A673 (cell line): ENCODE measurements at regions not wholly inside any gene's neighbourhood (a gene's known extent, or its start where the extent isn't known, plus 50 kb on each side); places are given as distances from the start of the nearest gene placed in this dataset.

ENCODE experiments used
- EZH2 ChIP-seq: fragments of 200-600 bp; sonication (generic); IDR thresholded peaks from 2 replicates; pipeline ENCODE4 v1.6.1; 2017; ENCODE audit warnings: borderline replicate concordance, low read depth, mild to moderate bottlenecking, mixed read lengths, antibody characterized with exemption, low read length; ENCODE audit not compliant: poor library complexity, severe bottlenecking
- TF ChIP-seq, protein P1 (sequence below): fragments of 300-800, 200-600 bp; sonication (generic); conservative IDR thresholded peaks from 2 replicates; pipeline ENCODE4 v1.5.1; 2017; ENCODE audit warnings: low read depth, mild to moderate bottlenecking, antibody characterized with exemption, low read length, moderate library complexity, mixed read lengths

DNA sequence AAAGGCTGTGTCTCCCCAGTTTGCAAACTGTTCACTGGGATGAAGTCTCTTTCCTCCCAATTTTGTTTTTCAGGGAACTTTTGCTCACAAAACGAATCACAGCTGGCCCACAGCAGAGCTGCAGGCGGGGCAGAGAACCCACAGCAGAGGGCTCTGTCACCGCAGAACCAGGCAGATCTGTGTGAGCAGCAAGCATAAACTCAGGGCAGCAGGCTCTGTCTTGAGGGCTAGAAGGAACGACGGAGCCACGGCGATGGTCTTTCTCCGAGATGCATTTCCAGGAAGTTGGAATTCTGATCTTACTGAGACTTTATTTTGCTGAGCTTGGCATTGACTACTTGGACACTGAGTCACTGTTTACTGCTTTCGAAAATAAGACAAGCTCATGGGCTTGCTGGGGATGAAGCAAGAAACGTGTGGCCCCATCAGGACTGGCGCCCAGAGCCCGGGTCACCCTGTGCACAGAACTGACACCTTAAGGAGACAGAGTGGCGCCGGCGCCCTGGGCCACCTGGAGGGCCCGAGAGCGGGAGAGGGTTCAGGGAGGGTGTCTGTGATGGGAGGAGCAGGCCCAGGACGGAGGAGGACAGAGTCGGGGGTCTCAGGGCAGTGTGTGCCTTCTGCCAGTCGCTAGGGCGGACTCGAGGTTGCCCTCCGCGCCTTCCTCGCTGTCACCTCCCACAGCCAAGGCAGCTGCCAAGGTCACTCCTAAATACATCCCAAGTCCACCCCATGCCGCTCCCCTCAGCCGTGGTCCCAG, 106.3 kb upstream of the NXT1 start:
- TF ChIP-seq, protein P1, sequence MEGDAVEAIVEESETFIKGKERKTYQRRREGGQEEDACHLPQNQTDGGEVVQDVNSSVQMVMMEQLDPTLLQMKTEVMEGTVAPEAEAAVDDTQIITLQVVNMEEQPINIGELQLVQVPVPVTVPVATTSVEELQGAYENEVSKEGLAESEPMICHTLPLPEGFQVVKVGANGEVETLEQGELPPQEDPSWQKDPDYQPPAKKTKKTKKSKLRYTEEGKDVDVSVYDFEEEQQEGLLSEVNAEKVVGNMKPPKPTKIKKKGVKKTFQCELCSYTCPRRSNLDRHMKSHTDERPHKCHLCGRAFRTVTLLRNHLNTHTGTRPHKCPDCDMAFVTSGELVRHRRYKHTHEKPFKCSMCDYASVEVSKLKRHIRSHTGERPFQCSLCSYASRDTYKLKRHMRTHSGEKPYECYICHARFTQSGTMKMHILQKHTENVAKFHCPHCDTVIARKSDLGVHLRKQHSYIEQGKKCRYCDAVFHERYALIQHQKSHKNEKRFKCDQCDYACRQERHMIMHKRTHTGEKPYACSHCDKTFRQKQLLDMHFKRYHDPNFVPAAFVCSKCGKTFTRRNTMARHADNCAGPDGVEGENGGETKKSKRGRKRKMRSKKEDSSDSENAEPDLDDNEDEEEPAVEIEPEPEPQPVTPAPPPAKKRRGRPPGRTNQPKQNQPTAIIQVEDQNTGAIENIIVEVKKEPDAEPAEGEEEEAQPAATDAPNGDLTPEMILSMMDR = no peak
- TF ChIP-seq EZH2 = no peak
